Glomerular visceral epithelial cell (primary cell): ENCODE measurements at regions not wholly inside any gene's neighbourhood (a gene's known extent, or its start where the extent isn't known, plus 50 kb on each side); places are given as distances from the start of the nearest gene placed in this dataset.
"Not testable (repeated sequence)": the region's sequence is repeated elsewhere in the genome, so short reads cannot be mapped to it uniquely, and the experiment has no call there.

Experiments
- DNase-seq: peaks from one replicate; pipeline ENCODE4 v3.0.0-alpha.2; 2016; ENCODE audit errors: extremely low spot score

- DNase-seq = no peak
Measured at GRCh38 chr3:153440311-153440710, 278.3 kb downstream of the RAP2B start.

- DNase-seq = no peak
Measured at GRCh38 chr3:153442386-153442785, 280.4 kb downstream of the RAP2B start.

GRCh38 chr3:153442799-153443487, 280.9 kb downstream of the RAP2B start:
- no peak for DNase-seq

- no peak for DNase-seq
Measured at GRCh38 chr3:153443961-153444360, 281.9 kb downstream of the RAP2B start.

- DNase-seq = no peak
Measured at GRCh38 chr3:153445817-153446216, 283.8 kb downstream of the RAP2B start.

GRCh38 chr3:153448151-153448829, 286.3 kb downstream of the RAP2B start:
- no peak for DNase-seq

- DNase-seq = no peak
Measured at GRCh38 chr3:153456833-153457545, 295.0 kb downstream of the RAP2B start.

GRCh38 chr3:153458881-153459280, 296.9 kb downstream of the RAP2B start:
- DNase-seq = no peak

- no peak for DNase-seq
Measured at GRCh38 chr3:153462545-153462944, 300.5 kb downstream of the RAP2B start.

- no peak for DNase-seq
Measured at GRCh38 chr3:153463895-153464294, 301.9 kb downstream of the RAP2B start.

GRCh38 chr3:153469162-153469561, 307.1 kb downstream of the RAP2B start:
- no peak for DNase-seq

GRCh38 chr3:153484842-153485241, 322.8 kb downstream of the RAP2B start:
- DNase-seq = no peak

- DNase-seq = no peak
Measured at GRCh38 chr3:153495422-153495821, 333.4 kb downstream of the RAP2B start.

GRCh38 chr3:153502682-153503081, 340.7 kb downstream of the RAP2B start:
- DNase-seq = no peak

- DNase-seq = no peak
Measured at GRCh38 chr3:153503873-153504272, 341.8 kb downstream of the RAP2B start.

GRCh38 chr3:153506205-153506604, 344.2 kb downstream of the RAP2B start:
- DNase-seq = not testable (repeated sequence)

GRCh38 chr3:153506686-153507085, 344.7 kb downstream of the RAP2B start:
- not testable (repeated sequence) for DNase-seq

GRCh38 chr3:153513236-153513635, 351.2 kb downstream of the RAP2B start:
- peak; percentile 2 for DNase-seq

- DNase-seq = no peak
Measured at GRCh38 chr3:153528473-153528872, 366.4 kb downstream of the RAP2B start.

- no peak for DNase-seq
Measured at GRCh38 chr3:153539263-153539662, 377.2 kb downstream of the RAP2B start.

GRCh38 chr3:153545471-153545870, 383.4 kb downstream of the RAP2B start:
- DNase-seq = no peak

- DNase-seq = no peak
Measured at GRCh38 chr3:153547970-153548369, 385.9 kb downstream of the RAP2B start.

GRCh38 chr3:153549686-153550085, 387.7 kb downstream of the RAP2B start:
- not testable (repeated sequence) for DNase-seq
